Thymus (tissue), 11 donors: ENCODE measurements at regions not wholly inside any gene's neighbourhood (a gene's known extent, or its start where the extent isn't known, plus 50 kb on each side); places are given as distances from the start of the nearest gene placed in this dataset.
"Not testable (repeated sequence)": the region's sequence is repeated elsewhere in the genome, so short reads cannot be mapped to it uniquely, and the experiment has no call there.

Source experiments
- DNase-seq, 9 donors: peaks; one replicate each; pipeline ENCODE4 v3.0.0-alpha.2; 2013; ENCODE audit warnings: low spot score in 9 of 9, low read depth in 6 of 9, missing footprints in 1 of 9
- H3K27ac ChIP-seq, 2 donors: one replicate each; pipeline ENCODE4 v1.5.1; 2013; ENCODE audit warnings: control low read depth in 1 of 2, low read depth in 1 of 2, low read length in 1 of 2, mild to moderate bottlenecking in 1 of 2, moderate library complexity in 1 of 2
- H3K27me3 ChIP-seq, 2 donors: one replicate each; pipeline ENCODE4 v1.5.1; 2013; ENCODE audit warnings: low read length in 1 of 2; ENCODE audit not compliant: control insufficient read depth in 2 of 2, insufficient read depth in 1 of 2
- H3K36me3 ChIP-seq, 2 donors: one replicate each; pipeline ENCODE4 v1.5.1; 2013; ENCODE audit warnings: low read length in 1 of 2, mild to moderate bottlenecking in 1 of 2, moderate library complexity in 1 of 2; ENCODE audit not compliant: control insufficient read depth in 2 of 2, insufficient read depth in 2 of 2
- H3K4me1 ChIP-seq, 2 donors: one replicate each; pipeline ENCODE4 v1.5.1; 2013; ENCODE audit warnings: low read length in 2 of 2; ENCODE audit not compliant: control insufficient read depth in 2 of 2, insufficient read depth in 2 of 2
- H3K4me3 ChIP-seq, 2 donors: one replicate each; pipeline ENCODE4 v1.5.1; 2013; ENCODE audit warnings: low read length in 2 of 2, control low read depth in 1 of 2, mild to moderate bottlenecking in 1 of 2
- H3K9me3 ChIP-seq, 2 donors: one replicate each; pipeline ENCODE4 v1.5.1; 2013; ENCODE audit warnings: low read length in 1 of 2, mild to moderate bottlenecking in 1 of 2; ENCODE audit not compliant: control insufficient read depth in 2 of 2, insufficient read depth in 1 of 2
- WGBS: extraction: QIAGEN DNeasy Blood & Tissue Kit; methylation state at CpG from one replicate; pipeline ENCODE4 v1.1.7; 2013; 5-methylcytosine and 5-hydroxymethylcytosine counted together
- donor health status: healthy.

- H3K36me3 ChIP-seq: no peaks in the 10 kb centered on the region
- H3K9me3 ChIP-seq: peaks cover 0 to 3% of the 10 kb centered on the region in 2 donors
- H3K4me1 ChIP-seq: no peaks in the 10 kb centered on the region
- WGBS: 98% methylated on average over 1 of the region's 1 CpG
- no peak overlapping the region for H3K27ac ChIP-seq
- DNase-seq: no peak
- no peaks in the 10 kb centered on the region for H3K27me3 ChIP-seq
- H3K4me3 ChIP-seq: no peak overlapping the region
These were observed 158.0 kb upstream of the APC start for GRCh38 chr5:112579599-112580170.

GRCh38 chr5:112581811-112582320 is 155.8 kb upstream of the APC start:
- no peak for DNase-seq
- H3K4me3 ChIP-seq: no peak overlapping the region
- no peaks in the 10 kb centered on the region for H3K4me1 ChIP-seq
- H3K27me3 ChIP-seq: no peaks in the 10 kb centered on the region
- 64% methylated on average over 9 of the region's 9 CpGs for WGBS
- H3K27ac ChIP-seq: no peak overlapping the region
- no peaks in the 10 kb centered on the region for H3K36me3 ChIP-seq
- peaks cover 0 to 3% of the 10 kb centered on the region in 2 donors for H3K9me3 ChIP-seq

- H3K36me3 ChIP-seq: no peaks in the 10 kb centered on the region
- no peaks in the 10 kb centered on the region for H3K4me1 ChIP-seq
- H3K27me3 ChIP-seq: no peaks in the 10 kb centered on the region
- H3K27ac ChIP-seq: no peak overlapping the region
- H3K9me3 ChIP-seq: peaks cover 0 to 3% of the 10 kb centered on the region in 2 donors
- H3K4me3 ChIP-seq: no peak overlapping the region
- 95% methylated on average over 4 of the region's 4 CpGs for WGBS
- no peak for DNase-seq
These were observed 154.5 kb upstream of the APC start for GRCh38 chr5:112583166-112583565.

GRCh38 chr5:112584781-112585180 is 152.9 kb upstream of the APC start:
- DNase-seq: no peak
- Histone ChIP-seq H3K27ac (no peak overlapping the region), H3K27me3 (no peaks in the 10 kb centered on the region), H3K4me1 (no peaks in the 10 kb centered on the region), H3K4me3 (no peak overlapping the region), H3K9me3 (peaks cover 0 to 3% of the 10 kb centered on the region in 2 donors), H3K36me3 (no peaks in the 10 kb centered on the region)
- WGBS: 98% methylated on average over 2 of the region's 2 CpGs

GRCh38 chr5:112586596-112587062 is 151.1 kb upstream of the APC start:
- no peak overlapping the region for H3K27ac ChIP-seq
- no peak for DNase-seq
- no peak overlapping the region for H3K4me3 ChIP-seq
- 85% methylated on average over 8 of the region's 8 CpGs for WGBS
- H3K4me1 ChIP-seq: no peaks in the 10 kb centered on the region
- H3K36me3 ChIP-seq: no peaks in the 10 kb centered on the region
- H3K27me3 ChIP-seq: no peaks in the 10 kb centered on the region
- no peaks in the 10 kb centered on the region for H3K9me3 ChIP-seq

GRCh38 chr5:112590858-112591257 is 146.8 kb upstream of the APC start:
- not testable (repeated sequence) for H3K27ac ChIP-seq, H3K27me3 ChIP-seq, H3K9me3 ChIP-seq, DNase-seq, H3K4me3 ChIP-seq, H3K36me3 ChIP-seq, H3K4me1 ChIP-seq
- 100% methylated on average over 1 of the region's 1 CpG for WGBS

- H3K4me1 ChIP-seq: no peaks in the 10 kb centered on the region
- H3K27ac ChIP-seq: no peak overlapping the region
- no peak for DNase-seq
- H3K27me3 ChIP-seq: no peaks in the 10 kb centered on the region
- 78% methylated on average over 6 of the region's 6 CpGs for WGBS
- no peak overlapping the region for H3K4me3 ChIP-seq
- H3K36me3 ChIP-seq: no peaks in the 10 kb centered on the region
- no peaks in the 10 kb centered on the region for H3K9me3 ChIP-seq
These were observed 143.4 kb upstream of the APC start for GRCh38 chr5:112594095-112594850.

- no peak overlapping the region for H3K4me3 ChIP-seq
- H3K36me3 ChIP-seq: no peaks in the 10 kb centered on the region
- no peak for DNase-seq
- WGBS: 82% methylated on average over 1 of the region's 1 CpG
- no peaks in the 10 kb centered on the region for H3K4me1 ChIP-seq
- H3K27me3 ChIP-seq: no peaks in the 10 kb centered on the region
- no peak overlapping the region for H3K27ac ChIP-seq
- H3K9me3 ChIP-seq: no peaks in the 10 kb centered on the region
These were observed 142.7 kb upstream of the APC start for GRCh38 chr5:112594941-112595340.

- no peaks in the 10 kb centered on the region for H3K4me1 ChIP-seq
- H3K27ac ChIP-seq: no peak overlapping the region
- H3K36me3 ChIP-seq: no peaks in the 10 kb centered on the region
- no peak overlapping the region for H3K4me3 ChIP-seq
- DNase-seq: no peak
- H3K9me3 ChIP-seq: no peaks in the 10 kb centered on the region
- no peaks in the 10 kb centered on the region for H3K27me3 ChIP-seq
- WGBS: 95% methylated on average over 1 of the region's 1 CpG
These were observed 139.9 kb upstream of the APC start for GRCh38 chr5:112597831-112598230.
